ENCODE measurements at regions not wholly inside any gene's neighbourhood (a gene's known extent, or its start where the extent isn't known, plus 50 kb on each side); places are given as distances from the start of the nearest gene placed in this dataset.

DNA sequence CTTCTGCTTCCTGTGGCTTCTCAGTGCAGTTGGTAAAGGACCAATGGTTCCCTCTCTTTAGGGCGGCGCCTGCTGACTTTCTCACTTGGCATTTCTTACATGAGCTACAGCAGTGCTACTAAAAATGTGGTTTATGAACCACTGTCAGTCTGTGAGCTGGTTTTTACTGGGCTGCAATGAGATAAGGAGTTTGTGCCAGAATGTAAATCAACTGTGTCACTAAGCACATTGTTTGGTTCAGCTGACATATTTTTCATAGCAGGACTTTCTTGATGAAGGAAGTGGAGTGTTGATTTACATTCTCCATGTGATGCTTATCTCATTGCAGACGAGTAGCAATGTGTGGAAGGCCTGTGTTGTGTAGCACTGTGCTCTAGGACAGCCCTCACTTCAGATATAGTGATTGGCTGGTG is 463.3 kb downstream of the SOX6 start:
- DNase-seq (ENCODE audit: low read depth in 3 of 3, low spot score in 1 of 3), result no peak

- no peak for DNase-seq (ENCODE audit: low read depth in 3 of 3, low spot score in 1 of 3)
Observed at GRCh38 chr11:15896026-15896425, 460.3 kb downstream of the SOX6 start.

GRCh38 chr11:15896530-15896929 is 459.8 kb downstream of the SOX6 start:
- no peak for DNase-seq (ENCODE audit: low read depth in 3 of 3, low spot score in 1 of 3)

- DNase-seq (ENCODE audit: low read depth in 3 of 3, low spot score in 1 of 3), result no peak
Observed at GRCh38 chr11:15897211-15897960, 459.0 kb downstream of the SOX6 start.

DNA sequence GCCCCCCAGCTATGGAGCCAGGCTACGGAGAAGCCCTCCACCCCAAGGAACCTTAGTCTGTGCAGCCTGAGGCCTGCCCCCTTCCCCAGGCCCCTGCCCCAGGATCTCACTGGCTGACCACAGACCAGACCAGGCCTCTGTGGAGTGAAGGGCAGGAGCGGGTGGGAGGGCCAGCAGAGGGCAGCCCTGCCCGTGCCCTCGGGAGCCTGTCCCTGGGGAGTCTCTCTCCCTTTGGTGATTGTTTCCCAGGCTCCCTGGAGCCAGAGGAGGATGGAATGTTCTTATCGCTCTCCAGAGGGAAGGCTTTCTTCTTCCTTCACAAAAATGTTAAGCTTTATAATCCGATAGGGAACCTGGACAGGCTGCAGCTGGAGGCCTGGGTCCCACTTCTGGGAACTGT is 455.3 kb downstream of the SOX6 start:
- no peak for DNase-seq (ENCODE audit: low read depth in 3 of 3, low spot score in 1 of 3)

DNA sequence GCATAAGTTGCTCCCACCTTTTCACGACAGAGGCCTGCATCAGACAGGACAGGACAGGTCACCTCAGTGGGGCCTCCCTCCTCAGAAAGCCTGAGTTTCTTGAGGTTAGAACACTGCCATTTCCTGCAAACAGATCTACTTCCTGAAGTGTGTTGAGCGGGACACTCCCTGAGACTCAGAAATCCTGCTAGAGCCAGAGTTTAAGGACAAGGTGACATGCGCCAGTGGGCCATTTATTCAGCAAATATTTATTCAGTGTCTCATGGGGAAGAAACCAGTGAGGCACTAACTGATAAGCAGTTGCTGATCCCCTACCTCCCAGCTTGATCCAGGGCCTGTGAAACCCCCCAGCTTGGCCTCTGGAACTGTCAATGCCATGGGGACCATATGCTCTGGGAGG is 454.6 kb downstream of the SOX6 start:
- DNase-seq (ENCODE audit: low read depth in 3 of 3, low spot score in 1 of 3), result no peak

DNA sequence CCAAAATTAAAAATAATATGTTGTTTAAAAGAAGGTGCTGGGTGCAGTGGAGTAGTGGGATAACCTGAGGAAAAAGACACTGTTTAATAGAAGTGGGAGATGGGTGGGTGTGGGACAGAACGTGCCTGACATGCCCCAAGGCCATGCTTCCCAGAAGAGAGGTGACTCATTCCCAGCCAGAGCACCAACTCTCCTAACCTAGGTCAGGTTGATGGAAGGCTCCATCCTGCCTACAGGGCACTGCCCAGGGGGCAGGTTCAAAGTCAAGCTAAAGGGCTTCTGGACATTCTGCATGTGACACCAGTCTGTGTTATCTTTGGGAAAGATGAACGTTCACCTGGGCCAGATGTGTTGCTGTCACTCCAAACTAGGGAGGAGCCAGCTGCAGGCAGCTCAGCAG is 453.1 kb downstream of the SOX6 start:
- no peak for DNase-seq (ENCODE audit: low read depth in 3 of 3, low spot score in 1 of 3)

DNA sequence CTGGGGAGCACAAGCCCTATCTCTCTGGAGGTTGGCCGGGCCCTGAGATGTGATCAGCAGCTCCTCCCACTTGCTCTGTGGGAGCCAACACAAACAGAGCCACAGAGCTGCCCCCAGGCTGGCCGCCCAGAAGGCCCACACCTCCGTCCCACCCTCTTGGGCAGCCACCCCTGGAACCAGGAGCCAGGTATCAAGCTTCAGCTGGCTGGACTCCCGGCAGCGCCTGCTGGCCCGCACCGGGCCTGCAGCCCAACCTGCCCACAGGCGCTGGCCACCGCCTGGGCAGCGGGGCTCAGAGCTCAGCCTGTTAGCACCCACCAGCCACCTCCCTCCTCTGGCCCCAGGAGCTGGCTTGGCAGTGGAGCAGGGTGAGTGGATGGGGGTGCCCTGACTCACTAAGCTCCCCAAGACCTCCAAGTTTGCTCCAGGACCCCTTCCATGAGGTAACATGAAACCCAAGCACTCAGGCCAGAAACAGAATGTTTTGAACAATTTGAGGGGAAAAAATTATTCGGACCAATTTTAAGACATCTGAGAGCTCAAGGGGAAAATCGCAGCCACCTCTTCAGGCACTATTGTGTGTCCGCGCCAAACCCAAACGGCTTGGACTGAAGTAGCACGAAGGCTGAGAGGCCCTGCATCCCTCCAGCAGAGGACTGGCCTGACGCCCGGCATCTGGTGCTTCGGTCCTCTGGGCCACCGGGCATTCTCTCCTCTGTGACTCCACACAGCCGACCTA is 450.8 kb downstream of the SOX6 start:
- no peak for DNase-seq (ENCODE audit: low read depth in 3 of 3, low spot score in 1 of 3)

GRCh38 chr11:15906481-15907035 is 449.8 kb downstream of the SOX6 start:
- DNase-seq (ENCODE audit: low read depth in 3 of 3, low spot score in 1 of 3), result no peak

GRCh38 chr11:15907806-15908205 is 448.5 kb downstream of the SOX6 start:
- no peak for DNase-seq (ENCODE audit: low read depth in 3 of 3, low spot score in 1 of 3)

DNA sequence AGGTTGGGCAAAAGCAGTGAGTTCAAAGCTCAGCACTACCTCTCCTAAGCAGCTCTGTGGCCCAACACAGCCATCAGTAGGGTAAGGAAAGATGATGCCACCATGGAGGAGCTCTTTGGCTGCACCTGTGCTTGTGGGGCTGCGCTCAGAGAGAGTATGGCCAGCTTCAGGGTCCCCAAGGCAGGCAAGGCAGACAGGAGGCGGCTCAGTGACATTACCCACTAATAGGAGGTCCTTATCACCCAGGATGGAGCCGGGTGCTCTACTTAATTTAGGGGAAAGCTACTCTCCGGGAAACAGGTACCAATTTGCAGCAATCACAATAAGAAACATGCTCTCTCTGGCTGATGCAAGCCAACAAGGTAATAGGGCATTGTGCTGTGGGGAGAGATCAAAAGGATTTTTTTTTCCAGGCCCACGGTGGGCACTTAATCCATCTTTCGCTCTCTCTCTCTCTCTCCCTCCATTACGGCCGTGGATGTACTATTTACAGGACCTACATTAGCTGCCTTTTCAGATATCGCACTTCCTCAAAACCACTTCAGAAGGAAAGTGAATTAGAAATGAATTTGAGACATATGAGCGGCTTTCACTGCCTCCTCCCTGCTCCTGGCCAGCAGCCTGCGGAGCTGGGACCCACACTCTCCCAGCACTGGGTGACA is 446.3 kb downstream of the SOX6 start:
- no peak for DNase-seq (ENCODE audit: low read depth in 3 of 3, low spot score in 1 of 3)

GRCh38 chr11:15910761-15911160 is 445.6 kb downstream of the SOX6 start:
- no peak for DNase-seq (ENCODE audit: low read depth in 3 of 3, low spot score in 1 of 3)

- DNase-seq (ENCODE audit: low read depth in 3 of 3, low spot score in 1 of 3), result no peak
Observed at GRCh38 chr11:15911377-15912044, 444.8 kb downstream of the SOX6 start.

DNA sequence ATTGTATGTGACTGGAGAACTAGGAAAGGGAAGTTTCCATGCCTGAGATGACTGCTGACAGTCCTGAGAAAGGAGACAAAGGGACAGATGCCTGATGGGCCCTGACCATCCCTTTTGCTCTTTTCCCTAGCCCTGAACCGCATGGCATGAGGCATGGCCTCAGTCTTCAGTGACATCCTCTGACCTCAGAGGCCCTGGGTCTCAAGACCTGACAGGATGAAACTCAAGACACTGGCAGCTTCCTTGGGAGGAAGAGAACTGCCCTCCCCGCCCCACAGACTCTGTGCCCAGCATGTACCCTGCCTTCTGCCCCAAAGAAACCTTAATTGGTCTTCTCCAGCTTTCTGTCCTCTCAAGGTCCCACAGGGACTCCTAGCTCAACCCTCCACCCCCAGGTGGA is 444.1 kb downstream of the SOX6 start:
- DNase-seq (ENCODE audit: low read depth in 3 of 3, low spot score in 1 of 3), result no peak

- DNase-seq (ENCODE audit: low read depth in 3 of 3, low spot score in 1 of 3), result no peak
Observed at GRCh38 chr11:15912825-15913224, 443.5 kb downstream of the SOX6 start.

DNA sequence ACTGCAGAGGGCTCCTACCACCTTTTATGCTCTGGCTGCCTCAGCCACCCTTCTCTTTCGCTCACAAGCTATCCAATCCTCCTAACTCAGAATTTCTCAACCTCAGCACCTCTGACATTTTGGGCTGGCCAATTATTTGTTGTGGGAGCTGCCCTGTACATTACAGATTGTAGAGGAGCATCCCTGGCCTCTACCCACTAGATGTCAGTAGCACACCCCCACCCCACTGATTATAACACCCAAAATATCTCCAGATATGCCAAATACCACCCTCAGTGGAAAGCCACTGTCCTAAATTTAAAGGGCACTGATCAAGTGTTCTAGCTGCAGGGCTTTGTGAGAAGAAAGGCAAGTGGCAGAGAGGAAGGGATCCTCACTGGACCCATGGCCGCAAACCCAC is 443.1 kb downstream of the SOX6 start:
- no peak for DNase-seq (ENCODE audit: low read depth in 3 of 3, low spot score in 1 of 3)

All from stimulated activated CD4-positive, alpha-beta T cell treated with anti-CD3 and anti-CD28 coated beads, TNF-alpha, amount 100 ng/mL, for 1 hour (primary cell).